HEK293T (cell line): ENCODE measurements at regions not wholly inside any gene's neighbourhood (a gene's known extent, or its start where the extent isn't known, plus 50 kb on each side); places are given as distances from the start of the nearest gene placed in this dataset.
A peak's percentile ranks its signal among the peaks of the same experiment; 100 is the strongest.

ENCODE experiments used
- CTCF ChIA-PET: fragments of 350-600 bp; formaldehyde crosslinking; extraction: SDS; loops from one replicate; lab custom pipeline; 2021; ENCODE audit warnings: antibody characterized with exemption, inconsistent platforms; lab: Yijun Ruan, JAX
- POLR2A ChIA-PET: fragments of 350-600 bp; formaldehyde crosslinking; extraction: SDS; loops from one replicate; lab custom pipeline; 2020; ENCODE audit warnings: antibody characterized with exemption, inconsistent platforms; lab: Yijun Ruan, JAX
- DNase-seq: peaks from one replicate; pipeline ENCODE4 v3.0.0; 2012; ENCODE audit warnings: mixed read lengths; ENCODE audit errors: extremely low spot score
- ARNT ChIP-seq: fragments of 450-650 bp; IDR thresholded peaks from 2 replicates; pipeline ENCODE4 v1.6.1; 2017; ENCODE audit warnings: mild to moderate bottlenecking
- BHLHE40 ChIP-seq: fragments of 450-650 bp; IDR thresholded peaks from 2 replicates; pipeline ENCODE4 v1.6.1; 2016; ENCODE audit warnings: mild to moderate bottlenecking, moderate library complexity, borderline replicate concordance
- CTBP1 ChIP-seq: fragments of 450-650 bp; IDR thresholded peaks from 2 replicates; pipeline ENCODE4 v1.6.1; 2016; ENCODE audit warnings: borderline replicate concordance
- ELF4 ChIP-seq: fragments of 450-650 bp; IDR thresholded peaks from 2 replicates; pipeline ENCODE4 v1.6.1; 2017; ENCODE audit warnings: antibody characterized with exemption
- FOXA1 ChIP-seq: fragments of 450-650 bp; IDR thresholded peaks from 2 replicates; pipeline ENCODE4 v1.6.1; 2016; ENCODE audit warnings: mild to moderate bottlenecking
- FOXK2 ChIP-seq: fragments of 450-650 bp; IDR thresholded peaks from 2 replicates; pipeline ENCODE4 v1.6.1; 2016; ENCODE audit warnings: mild to moderate bottlenecking
- FOXM1 ChIP-seq: fragments of 450-650 bp; IDR thresholded peaks from 2 replicates; pipeline ENCODE4 v1.6.1; 2017; ENCODE audit warnings: mild to moderate bottlenecking, borderline replicate concordance
- HDGF ChIP-seq: fragments of 450-650 bp; IDR thresholded peaks from 2 replicates; pipeline ENCODE4 v1.6.1; 2017; ENCODE audit warnings: antibody characterized with exemption, borderline replicate concordance
- L3MBTL2 ChIP-seq: fragments of 450-650 bp; conservative IDR thresholded peaks from 2 replicates; pipeline ENCODE4 v1.6.1; 2016; ENCODE audit warnings: mild to moderate bottlenecking
- LEF1 ChIP-seq: fragments of 450-650 bp; IDR thresholded peaks from 2 replicates; pipeline ENCODE4 v1.6.1; 2017; ENCODE audit warnings: mild to moderate bottlenecking, borderline replicate concordance
- NFRKB ChIP-seq: fragments of 450-650 bp; IDR thresholded peaks from 2 replicates; pipeline ENCODE4 v1.6.1; 2016; ENCODE audit warnings: mild to moderate bottlenecking, moderate library complexity
- SP1 ChIP-seq: fragments of 450-650 bp; IDR thresholded peaks from 2 replicates; pipeline ENCODE4 v1.6.1; 2017
- SUZ12 ChIP-seq: fragments of 450-650 bp; IDR thresholded peaks from 2 replicates; pipeline ENCODE4 v1.6.1; 2016; ENCODE audit warnings: mild to moderate bottlenecking
- TARDBP ChIP-seq: fragments of 450-650 bp; IDR thresholded peaks from 2 replicates; pipeline ENCODE4 v1.6.1; 2016
- ZNF384 ChIP-seq: fragments of 450-650 bp; IDR thresholded peaks from 2 replicates; pipeline ENCODE4 v1.6.1; 2016
- TF ChIP-seq, protein P1 (sequence below): fragments of 450-650 bp; IDR thresholded peaks from 2 replicates; pipeline ENCODE4 v1.6.1; 2016

DNA sequence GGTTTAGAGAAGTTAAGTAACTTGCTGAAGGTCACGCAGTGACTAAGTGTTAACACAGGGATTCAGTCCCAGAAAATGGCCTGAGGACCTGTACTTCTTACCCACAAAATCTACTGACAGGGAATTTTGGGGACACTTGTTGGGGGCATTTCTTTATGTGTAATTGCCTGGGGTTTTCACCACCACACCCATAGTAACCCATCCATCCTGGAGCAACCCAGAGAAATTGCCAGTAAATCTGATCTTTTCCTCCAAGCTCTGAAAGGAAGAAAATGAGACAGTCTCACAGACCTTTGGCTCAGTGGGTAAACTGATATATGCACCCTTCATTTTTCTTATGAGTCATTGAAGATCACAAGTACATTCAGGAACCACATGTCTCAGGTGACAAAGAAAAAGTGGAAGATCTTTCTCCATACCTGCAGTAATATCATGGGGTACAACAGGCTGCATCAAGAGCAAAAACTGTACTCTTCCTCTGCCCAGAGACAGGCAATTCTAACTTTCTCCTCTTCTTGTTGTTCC is 81.0 kb downstream of the NOG start:
- no peak for TF ChIP-seq SUZ12
- TF ChIP-seq FOXA1, result no peak
- TF ChIP-seq NFRKB, result no peak
- TF ChIP-seq L3MBTL2, result no peak
- no peak for TF ChIP-seq ELF4
- TF ChIP-seq SP1, result no peak
- no peak for TF ChIP-seq ZNF384
- TF ChIP-seq FOXK2, result no peak
- no peak for TF ChIP-seq ARNT
- no peak for TF ChIP-seq TARDBP
- TF ChIP-seq HDGF, result no peak
- no peak for TF ChIP-seq LEF1
- TF ChIP-seq, protein P1, sequence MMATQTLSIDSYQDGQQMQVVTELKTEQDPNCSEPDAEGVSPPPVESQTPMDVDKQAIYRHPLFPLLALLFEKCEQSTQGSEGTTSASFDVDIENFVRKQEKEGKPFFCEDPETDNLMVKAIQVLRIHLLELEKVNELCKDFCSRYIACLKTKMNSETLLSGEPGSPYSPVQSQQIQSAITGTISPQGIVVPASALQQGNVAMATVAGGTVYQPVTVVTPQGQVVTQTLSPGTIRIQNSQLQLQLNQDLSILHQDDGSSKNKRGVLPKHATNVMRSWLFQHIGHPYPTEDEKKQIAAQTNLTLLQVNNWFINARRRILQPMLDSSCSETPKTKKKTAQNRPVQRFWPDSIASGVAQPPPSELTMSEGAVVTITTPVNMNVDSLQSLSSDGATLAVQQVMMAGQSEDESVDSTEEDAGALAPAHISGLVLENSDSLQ, result no peak
- no peak for TF ChIP-seq BHLHE40
- no peak for TF ChIP-seq FOXM1
- no peak for TF ChIP-seq CTBP1
- no peak for DNase-seq
- ChIA-PET POLR2A (no interaction called here), CTCF (interaction anchor here (1.0 kb wide), 1 partner anchor 41 kb away, joined by 5 read pairs; no protein-coding TSS in a partner anchor)

DNA sequence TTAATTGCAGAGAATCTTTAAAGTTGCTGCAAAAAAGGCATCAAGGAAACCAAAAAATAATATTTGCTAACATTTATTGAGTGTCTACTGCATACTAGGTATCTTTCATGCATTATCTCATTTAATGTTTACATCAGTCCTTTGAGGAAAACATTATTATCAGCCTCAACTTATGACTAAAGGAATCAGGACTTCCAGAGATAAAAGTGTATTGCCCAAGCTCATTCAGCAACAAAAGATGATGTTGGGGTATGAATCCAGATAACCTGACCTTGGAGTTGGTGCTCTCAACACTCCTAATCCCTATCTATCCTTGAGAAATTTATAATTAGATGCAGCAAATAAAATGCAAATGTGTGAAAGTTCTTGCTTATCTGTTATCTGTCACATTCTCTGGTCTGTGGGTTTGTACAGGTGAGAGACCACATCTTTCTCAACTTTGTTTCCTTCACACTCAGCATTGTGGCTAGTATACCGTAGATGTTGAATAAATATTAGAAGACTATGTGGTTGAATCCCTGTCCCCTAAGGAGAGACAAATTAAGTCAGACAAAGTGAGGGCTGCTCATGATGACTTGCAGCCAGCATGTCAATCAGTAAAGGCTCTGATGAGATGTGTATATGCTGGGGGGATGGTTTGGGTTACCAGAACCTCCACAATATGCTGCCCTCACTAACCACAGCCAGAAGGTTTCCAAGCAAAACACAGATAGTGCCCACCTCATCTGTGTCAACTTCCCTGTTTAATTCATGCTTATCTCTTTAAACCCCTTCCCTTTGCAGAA is 82.6 kb downstream of the NOG start:
- TF ChIP-seq NFRKB, result no peak
- TF ChIP-seq CTBP1, result no peak
- TF ChIP-seq ARNT, result no peak
- no peak for TF ChIP-seq FOXA1
- no peak for TF ChIP-seq SUZ12
- no peak for TF ChIP-seq SP1
- TF ChIP-seq ELF4, result no peak
- no peak for TF ChIP-seq HDGF
- no peak for TF ChIP-seq FOXK2
- TF ChIP-seq, protein P1, result no peak
- ChIA-PET POLR2A (no interaction called here), CTCF (interaction anchor here (1.0 kb wide), 1 partner anchor 39 kb away, joined by 5 read pairs; no protein-coding TSS in a partner anchor)
- no peak for DNase-seq

DNA sequence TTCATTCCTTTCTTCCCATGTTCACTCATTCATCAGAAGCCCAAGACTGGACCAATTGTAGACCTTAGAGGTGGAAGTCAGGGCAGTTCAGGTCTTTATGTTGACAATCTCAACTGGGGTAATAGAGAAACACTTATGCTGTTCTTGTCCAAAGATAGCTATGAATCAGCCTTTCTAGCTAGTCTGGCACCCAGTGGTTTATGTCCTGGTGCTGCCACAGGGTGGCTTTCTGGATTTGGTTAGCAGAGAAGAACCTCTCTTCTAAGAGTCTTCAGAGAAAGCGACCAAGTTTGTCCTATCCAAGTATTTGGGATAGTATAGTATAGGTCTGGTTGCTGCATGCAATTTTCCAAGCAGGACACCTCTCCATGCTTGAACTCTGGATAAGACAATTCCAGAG is 83.3 kb downstream of the NOG start:
- POLR2A ChIA-PET, result no interaction called here
- CTCF ChIA-PET, result interaction anchor here (2.0 kb wide), 1 partner anchor 177 kb away, joined by 7 read pairs; no protein-coding TSS in a partner anchor
- DNase-seq, result no peak

DNA sequence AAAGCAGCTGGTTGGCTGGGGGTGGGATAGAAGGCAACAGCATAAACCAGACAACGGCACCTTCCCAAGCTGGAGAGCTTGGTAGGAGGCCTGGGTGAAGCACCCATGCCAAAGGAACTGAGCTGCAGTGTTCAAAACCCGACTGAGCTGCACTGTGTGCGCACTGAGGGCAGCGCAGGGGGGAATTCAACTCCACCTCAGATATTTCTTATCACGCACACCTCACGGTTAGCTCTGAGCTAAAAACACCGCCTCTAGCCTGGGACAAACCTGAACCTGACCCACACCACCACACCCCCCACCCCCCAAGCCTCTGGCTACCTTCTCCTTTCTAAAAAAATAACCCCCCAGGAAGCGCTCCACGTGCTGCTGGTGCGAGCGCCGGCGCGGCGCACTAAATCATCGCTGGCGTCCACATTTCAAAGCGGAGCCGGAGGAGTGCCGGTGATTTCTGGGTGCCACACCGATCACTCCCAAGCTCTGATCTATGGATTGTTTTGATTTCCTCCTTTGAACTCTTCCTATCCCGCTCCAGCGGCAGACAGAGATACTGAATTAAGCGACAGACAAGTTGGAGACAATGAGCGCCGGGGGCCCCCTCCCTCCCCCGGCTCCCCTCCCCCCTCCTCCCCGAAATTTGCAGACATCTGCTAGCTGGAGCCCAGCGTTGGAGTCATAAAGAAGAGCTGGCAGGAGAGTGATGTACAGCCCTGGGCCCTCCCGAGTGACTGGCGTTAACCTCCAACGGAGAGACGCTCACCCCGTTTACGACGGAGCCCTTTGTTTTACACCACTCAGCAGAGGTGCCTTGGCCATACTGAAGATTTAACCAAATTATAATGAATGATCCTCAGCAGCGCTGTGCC is 85.0 kb downstream of the NOG start:
- CTCF ChIA-PET, result interaction anchor here (0.6 to 2.0 kb wide), 5 partner anchors 37 to 1690 kb away, joined by 3 to 7 read pairs (median 4); no protein-coding TSS in a partner anchor
- POLR2A ChIA-PET, result no interaction called here
- DNase-seq, result no peak
- TF ChIP-seq BHLHE40 (no peak), FOXA1 (no peak), SUZ12 (no peak), SP1 (no peak), NFRKB (no peak), ZNF384 (no peak), ELF4 (no peak), ARNT (no peak)

More for the DNA sequence above, 83.3 kb downstream of the NOG start:
- TF ChIP-seq ARNT, result no peak
- TF ChIP-seq LEF1, result no peak
- TF ChIP-seq FOXA1, result no peak
- no peak for TF ChIP-seq CTBP1
- no peak for TF ChIP-seq ZNF384
- no peak for TF ChIP-seq SUZ12
- TF ChIP-seq, protein P1, result no peak
- no peak for TF ChIP-seq HDGF
- no peak for TF ChIP-seq FOXM1
- no peak for TF ChIP-seq SP1
- no peak for TF ChIP-seq BHLHE40

DNA sequence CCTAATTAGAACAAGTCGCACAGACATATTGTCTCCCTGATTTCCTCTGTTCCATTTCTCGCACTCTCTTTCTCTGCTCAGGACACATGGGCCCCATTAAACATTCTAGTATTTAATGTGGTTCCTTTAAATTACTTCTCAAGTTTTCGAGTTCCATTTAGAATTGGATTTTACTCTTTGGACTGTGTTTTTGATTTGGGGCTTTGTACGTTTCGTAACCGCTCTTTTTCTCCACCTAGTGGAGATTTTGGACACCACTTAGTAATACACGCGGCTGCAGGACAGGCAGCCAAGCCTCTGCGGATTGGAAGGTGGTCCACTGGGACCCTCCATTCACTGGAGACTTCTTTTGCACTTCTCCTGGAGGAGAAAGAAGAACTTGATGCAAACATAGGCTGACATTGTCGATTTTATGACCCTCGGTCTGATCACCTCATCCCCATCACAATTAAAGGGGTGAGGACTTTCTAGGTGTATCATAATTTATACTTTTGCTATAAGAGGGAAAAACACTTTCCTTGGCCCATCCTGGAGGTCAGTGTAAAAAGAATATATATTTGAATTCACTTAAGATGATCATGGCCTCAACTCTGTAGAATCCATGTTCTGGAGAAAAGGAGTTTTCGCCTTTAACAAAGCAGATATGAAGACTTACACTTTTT is 85.7 kb downstream of the NOG start:
- TF ChIP-seq NFRKB, result no peak
- TF ChIP-seq, protein P1, result no peak
- no peak for TF ChIP-seq BHLHE40
- TF ChIP-seq L3MBTL2, result no peak
- no peak for TF ChIP-seq SP1
- TF ChIP-seq SUZ12, result no peak
- TF ChIP-seq FOXK2, result no peak
- no peak for TF ChIP-seq ZNF384
- TF ChIP-seq HDGF, result no peak
- TF ChIP-seq CTBP1, result no peak
- TF ChIP-seq ELF4, result no peak
- no peak for TF ChIP-seq TARDBP
- TF ChIP-seq FOXM1, result no peak
- no peak for TF ChIP-seq FOXA1
- no peak for TF ChIP-seq LEF1
- no peak for TF ChIP-seq ARNT

More for the DNA sequence above, 85.7 kb downstream of the NOG start:
- POLR2A ChIA-PET, result no interaction called here
- CTCF ChIA-PET, result no interaction called here
- peak; percentile 62 for DNase-seq
